ENCODE measurements at regions not wholly inside any gene's neighbourhood (a gene's known extent, or its start where the extent isn't known, plus 50 kb on each side); places are given as distances from the start of the nearest gene placed in this dataset.

DNA sequence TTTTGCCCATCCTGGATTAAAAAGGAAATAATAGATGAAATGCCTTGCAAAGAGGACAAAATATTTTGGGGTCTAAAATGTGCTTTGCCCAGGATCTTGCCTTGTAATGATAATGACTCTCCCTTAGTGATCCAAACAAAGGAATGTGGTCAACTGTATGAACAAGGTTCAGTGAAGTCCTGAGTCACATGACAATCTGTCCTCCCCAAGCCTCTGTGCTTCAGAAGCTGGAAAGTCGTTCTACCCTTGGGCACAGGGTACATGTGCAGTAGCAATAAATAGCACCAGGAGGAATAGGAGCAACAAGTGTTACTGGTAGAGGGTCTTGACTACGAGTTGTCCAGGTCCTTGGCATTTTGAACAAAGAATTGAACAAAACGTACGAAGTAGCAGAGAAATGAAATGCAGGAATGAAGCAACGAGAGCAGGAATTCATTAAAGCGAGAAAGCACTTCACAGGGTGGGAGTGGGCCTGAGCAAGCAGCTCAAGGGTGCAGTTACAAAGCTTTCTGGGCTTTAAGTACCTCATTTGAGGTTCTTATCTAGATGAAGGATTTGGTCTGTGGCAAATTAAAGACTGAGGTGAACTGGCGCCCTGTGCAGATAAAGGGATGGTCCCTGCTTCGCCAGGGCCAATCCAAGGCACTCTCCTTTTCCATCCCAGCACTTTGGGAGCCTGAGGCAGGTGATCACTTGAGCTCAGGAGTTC lies 65.8 kb downstream of the RESF1 start:
- no peak for DNase-seq
- H3K4me3 ChIP-seq (ENCODE audit: low read depth, low read length) = no peak overlapping the region
- no peaks in the 10 kb centered on the region for H3K9me3 ChIP-seq
- H3K36me3 ChIP-seq = no peaks in the 10 kb centered on the region
- no peaks in the 10 kb centered on the region for H3K4me1 ChIP-seq
- TF ChIP-seq, protein P1, sequence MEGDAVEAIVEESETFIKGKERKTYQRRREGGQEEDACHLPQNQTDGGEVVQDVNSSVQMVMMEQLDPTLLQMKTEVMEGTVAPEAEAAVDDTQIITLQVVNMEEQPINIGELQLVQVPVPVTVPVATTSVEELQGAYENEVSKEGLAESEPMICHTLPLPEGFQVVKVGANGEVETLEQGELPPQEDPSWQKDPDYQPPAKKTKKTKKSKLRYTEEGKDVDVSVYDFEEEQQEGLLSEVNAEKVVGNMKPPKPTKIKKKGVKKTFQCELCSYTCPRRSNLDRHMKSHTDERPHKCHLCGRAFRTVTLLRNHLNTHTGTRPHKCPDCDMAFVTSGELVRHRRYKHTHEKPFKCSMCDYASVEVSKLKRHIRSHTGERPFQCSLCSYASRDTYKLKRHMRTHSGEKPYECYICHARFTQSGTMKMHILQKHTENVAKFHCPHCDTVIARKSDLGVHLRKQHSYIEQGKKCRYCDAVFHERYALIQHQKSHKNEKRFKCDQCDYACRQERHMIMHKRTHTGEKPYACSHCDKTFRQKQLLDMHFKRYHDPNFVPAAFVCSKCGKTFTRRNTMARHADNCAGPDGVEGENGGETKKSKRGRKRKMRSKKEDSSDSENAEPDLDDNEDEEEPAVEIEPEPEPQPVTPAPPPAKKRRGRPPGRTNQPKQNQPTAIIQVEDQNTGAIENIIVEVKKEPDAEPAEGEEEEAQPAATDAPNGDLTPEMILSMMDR (IDR thresholded peaks at IDR 0.05; ENCODE audit: low read depth, low read length) = no peak
- H3K27me3 ChIP-seq = no peaks in the 10 kb centered on the region

DNA sequence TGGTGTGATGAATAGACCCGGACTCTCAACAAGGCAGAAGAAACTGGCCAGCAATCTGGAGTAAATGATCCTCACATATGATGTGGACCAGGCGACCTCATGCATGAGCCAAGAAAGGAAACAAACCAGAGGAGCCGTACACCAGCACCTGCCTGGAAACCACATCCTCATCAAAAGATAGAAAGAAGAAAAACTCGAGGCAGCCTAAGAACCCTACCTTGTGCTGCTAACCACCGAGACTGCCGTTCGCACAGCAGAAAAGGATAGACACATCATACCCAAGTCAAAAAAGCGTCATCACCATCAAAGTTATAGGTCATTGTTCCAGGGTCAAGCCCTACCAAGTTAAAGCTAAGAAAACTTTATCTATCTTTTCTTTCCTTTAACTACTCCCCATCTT lies 66.7 kb downstream of the RESF1 start:
- no peak for DNase-seq
- no peaks in the 10 kb centered on the region for H3K9me3 ChIP-seq
- no peaks in the 10 kb centered on the region for H3K4me1 ChIP-seq
- H3K4me3 ChIP-seq (ENCODE audit: low read depth, low read length) = no peak overlapping the region
- no peaks in the 10 kb centered on the region for H3K27me3 ChIP-seq
- H3K36me3 ChIP-seq = no peaks in the 10 kb centered on the region
- TF ChIP-seq, protein P1 (IDR thresholded peaks at IDR 0.05; ENCODE audit: low read depth, low read length) = no peak

DNA sequence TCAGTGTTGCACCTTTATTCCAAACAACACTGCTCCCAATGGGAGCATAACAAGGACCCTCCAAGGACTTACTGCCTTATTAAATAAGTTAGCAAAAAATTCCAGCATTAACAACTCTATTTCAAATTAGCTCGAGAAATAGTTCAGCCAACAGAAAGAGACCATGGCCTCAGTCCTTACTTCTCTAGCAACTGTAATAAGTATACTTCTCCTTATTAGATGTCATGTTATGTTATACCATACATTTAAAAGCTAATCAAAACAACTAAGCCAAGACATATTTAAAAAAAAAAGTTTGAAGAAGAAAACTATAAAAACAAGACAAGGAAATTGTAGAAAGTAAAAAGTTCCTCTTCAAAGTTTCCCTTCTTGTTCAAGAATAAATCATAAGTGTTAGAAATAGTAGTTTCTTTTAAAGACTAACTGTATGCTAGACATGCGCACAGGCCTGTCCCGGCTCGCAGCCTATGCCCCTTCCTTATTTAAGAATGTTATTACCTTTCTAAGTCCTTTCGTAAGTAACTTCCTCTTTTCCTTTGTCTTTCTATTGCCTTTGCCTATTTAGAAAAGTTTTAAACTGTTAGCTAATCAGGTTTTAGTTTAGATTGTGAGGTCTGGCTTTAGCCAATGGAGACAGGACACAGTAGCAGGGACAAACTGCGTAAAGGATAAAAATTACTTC lies 68.6 kb downstream of the RESF1 start:
- no peak for DNase-seq
- Histone ChIP-seq H3K36me3 (no peaks in the 10 kb centered on the region), H3K27me3 (no peaks in the 10 kb centered on the region), H3K4me3 (ENCODE audit: low read depth, low read length) (no peak overlapping the region), H3K4me1 (no peaks in the 10 kb centered on the region), H3K9me3 (no peaks in the 10 kb centered on the region)
- TF ChIP-seq, protein P1 (IDR thresholded peaks at IDR 0.05; ENCODE audit: low read depth, low read length) = no peak

GRCh38 chr12:32030151-32030550 lies 70.9 kb downstream of the RESF1 start:
- no peak for DNase-seq
- H3K27me3 ChIP-seq = no peaks in the 10 kb centered on the region
- H3K4me1 ChIP-seq = no peaks in the 10 kb centered on the region
- no peaks in the 10 kb centered on the region for H3K9me3 ChIP-seq
- no peak overlapping the region for H3K4me3 ChIP-seq (ENCODE audit: low read depth, low read length)
- TF ChIP-seq, protein P1 (IDR thresholded peaks at IDR 0.05; ENCODE audit: low read depth, low read length) = no peak
- no peaks in the 10 kb centered on the region for H3K36me3 ChIP-seq

DNA sequence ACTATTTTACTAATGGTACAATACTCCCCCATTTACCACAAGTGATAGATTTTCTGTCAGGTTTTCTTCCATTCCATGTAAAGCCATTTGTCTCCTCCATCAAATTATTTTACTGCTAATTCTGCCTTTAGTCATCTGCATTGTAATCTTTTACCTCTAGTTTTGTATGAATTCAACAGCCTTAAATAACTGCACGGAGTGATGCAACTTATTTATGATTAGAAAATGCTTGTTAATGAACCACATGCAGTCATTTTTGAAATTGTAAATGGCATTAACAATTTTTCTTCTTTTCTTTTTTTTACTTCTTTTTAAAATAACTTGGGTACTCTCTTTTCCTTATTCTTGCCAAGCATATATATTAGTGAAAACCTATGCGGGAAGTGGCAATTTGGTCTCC lies 71.5 kb downstream of the RESF1 start:
- Histone ChIP-seq H3K36me3 (no peaks in the 10 kb centered on the region), H3K27me3 (no peaks in the 10 kb centered on the region), H3K9me3 (no peaks in the 10 kb centered on the region), H3K4me1 (no peaks in the 10 kb centered on the region), H3K4me3 (ENCODE audit: low read depth, low read length) (no peak overlapping the region)
- no peak for DNase-seq
- TF ChIP-seq, protein P1 (IDR thresholded peaks at IDR 0.05; ENCODE audit: low read depth, low read length) = no peak

DNA sequence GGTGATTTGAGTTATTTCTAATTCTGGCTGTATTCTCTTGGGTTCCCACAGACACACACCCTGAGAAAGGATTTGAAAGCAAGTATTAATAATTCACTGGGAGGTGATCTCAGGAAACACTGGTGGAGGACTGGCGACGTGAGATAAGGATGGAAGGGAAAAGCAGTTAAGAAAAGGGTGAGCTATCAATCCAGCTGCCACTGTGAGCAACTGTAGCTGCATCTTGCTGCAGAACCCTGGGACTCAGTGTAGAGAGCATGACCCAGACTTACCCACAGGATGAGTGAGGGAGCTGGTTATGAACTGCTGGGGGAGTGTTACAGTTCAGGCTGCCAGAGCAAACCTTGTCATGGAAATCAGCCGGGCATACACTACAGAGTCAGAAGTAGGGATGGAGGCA lies 71.9 kb downstream of the RESF1 start:
- TF ChIP-seq, protein P1 (IDR thresholded peaks at IDR 0.05; ENCODE audit: low read depth, low read length) = no peak
- no peaks in the 10 kb centered on the region for H3K9me3 ChIP-seq
- H3K4me1 ChIP-seq = no peaks in the 10 kb centered on the region
- H3K27me3 ChIP-seq = no peaks in the 10 kb centered on the region
- no peaks in the 10 kb centered on the region for H3K36me3 ChIP-seq
- no peak for DNase-seq
- no peak overlapping the region for H3K4me3 ChIP-seq (ENCODE audit: low read depth, low read length)

Data from BE2C (cell line).